ENCODE measurements at regions not wholly inside any gene's neighbourhood (a gene's known extent, or its start where the extent isn't known, plus 50 kb on each side); places are given as distances from the start of the nearest gene placed in this dataset.

DNA sequence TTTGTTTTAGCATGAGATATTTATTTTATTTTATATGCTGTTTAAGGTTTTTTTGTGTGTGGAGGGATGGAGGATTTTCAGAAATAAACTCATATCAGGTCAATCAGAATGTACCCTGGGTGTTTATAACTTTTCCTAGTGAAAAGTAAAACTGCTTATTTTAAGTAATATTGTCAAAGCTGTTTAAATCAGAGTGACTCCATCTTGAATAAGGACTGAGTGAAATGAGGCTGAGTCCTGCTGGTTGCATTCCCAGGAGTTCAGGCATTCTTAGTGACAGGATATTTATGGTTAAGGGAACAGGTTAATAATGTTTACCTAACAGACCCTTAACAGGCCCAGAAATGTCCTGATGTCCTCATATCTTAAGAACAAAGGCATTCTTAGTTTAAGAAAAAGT lies 1160.9 kb upstream of the PCDH7 start:
- no peaks in the 10 kb centered on the region for H3F3A ChIP-seq (ENCODE audit: insufficient read depth, low read length)
- no peak overlapping the region for H3K4me2 ChIP-seq (ENCODE audit: low read length)
- H2AFZ ChIP-seq (ENCODE audit: low read length), result no peak overlapping the region
- H3K79me2 ChIP-seq (ENCODE audit: insufficient read depth, low read length), result no peaks in the 10 kb centered on the region
- H3K9me2 ChIP-seq (ENCODE audit: low read depth, low read length), result no peaks in the 10 kb centered on the region
- no peaks in the 10 kb centered on the region for H3K4me1 ChIP-seq (ENCODE audit: insufficient read depth, low read length, severe bottlenecking)
- no peaks in the 10 kb centered on the region for H4K20me1 ChIP-seq (ENCODE audit: insufficient read depth, low read length)
- no peaks in the 10 kb centered on the region for H3K9me3 ChIP-seq (ENCODE audit: low read length)
- H3K36me3 ChIP-seq (ENCODE audit: insufficient read depth, low read length), result no peaks in the 10 kb centered on the region
- H3K9ac ChIP-seq (ENCODE audit: low read length), result no peak overlapping the region
- TF ChIP-seq, protein P1, sequence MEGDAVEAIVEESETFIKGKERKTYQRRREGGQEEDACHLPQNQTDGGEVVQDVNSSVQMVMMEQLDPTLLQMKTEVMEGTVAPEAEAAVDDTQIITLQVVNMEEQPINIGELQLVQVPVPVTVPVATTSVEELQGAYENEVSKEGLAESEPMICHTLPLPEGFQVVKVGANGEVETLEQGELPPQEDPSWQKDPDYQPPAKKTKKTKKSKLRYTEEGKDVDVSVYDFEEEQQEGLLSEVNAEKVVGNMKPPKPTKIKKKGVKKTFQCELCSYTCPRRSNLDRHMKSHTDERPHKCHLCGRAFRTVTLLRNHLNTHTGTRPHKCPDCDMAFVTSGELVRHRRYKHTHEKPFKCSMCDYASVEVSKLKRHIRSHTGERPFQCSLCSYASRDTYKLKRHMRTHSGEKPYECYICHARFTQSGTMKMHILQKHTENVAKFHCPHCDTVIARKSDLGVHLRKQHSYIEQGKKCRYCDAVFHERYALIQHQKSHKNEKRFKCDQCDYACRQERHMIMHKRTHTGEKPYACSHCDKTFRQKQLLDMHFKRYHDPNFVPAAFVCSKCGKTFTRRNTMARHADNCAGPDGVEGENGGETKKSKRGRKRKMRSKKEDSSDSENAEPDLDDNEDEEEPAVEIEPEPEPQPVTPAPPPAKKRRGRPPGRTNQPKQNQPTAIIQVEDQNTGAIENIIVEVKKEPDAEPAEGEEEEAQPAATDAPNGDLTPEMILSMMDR (IDR thresholded peaks at IDR 0.05; ENCODE audit: low read length), result no peak
- TF ChIP-seq EZH2 (IDR thresholded peaks at IDR 0.05; ENCODE audit: borderline replicate concordance, low read length), result no peak
- no peak overlapping the region for H3K4me3 ChIP-seq (ENCODE audit: low read depth, low read length, poor library complexity, severe bottlenecking)
- H3K27ac ChIP-seq (ENCODE audit: low read depth, low read length, poor library complexity, severe bottlenecking), result no peak overlapping the region
- H3K27me3 ChIP-seq (ENCODE audit: insufficient read depth, low read length), result no peaks in the 10 kb centered on the region

DNA sequence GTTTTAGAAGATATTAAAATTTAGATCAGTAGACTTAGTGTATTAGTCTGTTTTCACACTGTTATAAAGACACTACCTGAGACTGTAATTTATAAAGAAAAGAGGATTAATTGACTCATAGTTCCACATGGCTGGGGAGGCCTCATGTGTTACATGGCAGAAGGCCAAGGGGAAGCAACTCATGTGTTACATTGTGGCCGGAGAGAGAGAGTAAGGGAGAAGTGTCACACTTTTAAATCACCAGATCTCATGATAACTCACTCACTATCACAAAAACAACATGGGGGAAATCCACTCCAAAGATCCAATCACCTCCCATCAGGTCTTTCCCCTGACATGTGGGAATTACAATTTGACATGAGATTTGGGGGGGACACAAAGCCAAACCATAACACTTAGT lies 1159.7 kb upstream of the PCDH7 start:
- Histone ChIP-seq H3K9me2 (ENCODE audit: low read depth, low read length) (no peaks in the 10 kb centered on the region), H3K9ac (ENCODE audit: low read length) (no peak overlapping the region), H3K27ac (ENCODE audit: low read depth, low read length, poor library complexity, severe bottlenecking) (no peak overlapping the region), H2AFZ (ENCODE audit: low read length) (no peak overlapping the region), H3K9me3 (ENCODE audit: low read length) (no peaks in the 10 kb centered on the region), H3F3A (ENCODE audit: insufficient read depth, low read length) (no peaks in the 10 kb centered on the region), H3K4me2 (ENCODE audit: low read length) (no peak overlapping the region), H3K4me1 (ENCODE audit: insufficient read depth, low read length, severe bottlenecking) (no peaks in the 10 kb centered on the region), H4K20me1 (ENCODE audit: insufficient read depth, low read length) (no peaks in the 10 kb centered on the region), H3K36me3 (ENCODE audit: insufficient read depth, low read length) (no peaks in the 10 kb centered on the region), H3K27me3 (ENCODE audit: insufficient read depth, low read length) (no peaks in the 10 kb centered on the region), H3K4me3 (ENCODE audit: low read depth, low read length, poor library complexity, severe bottlenecking) (no peak overlapping the region), H3K79me2 (ENCODE audit: insufficient read depth, low read length) (no peaks in the 10 kb centered on the region)
- TF ChIP-seq, protein P1 (IDR thresholded peaks at IDR 0.05; ENCODE audit: low read length), result no peak
- TF ChIP-seq EZH2 (IDR thresholded peaks at IDR 0.05; ENCODE audit: borderline replicate concordance, low read length), result no peak

DNA sequence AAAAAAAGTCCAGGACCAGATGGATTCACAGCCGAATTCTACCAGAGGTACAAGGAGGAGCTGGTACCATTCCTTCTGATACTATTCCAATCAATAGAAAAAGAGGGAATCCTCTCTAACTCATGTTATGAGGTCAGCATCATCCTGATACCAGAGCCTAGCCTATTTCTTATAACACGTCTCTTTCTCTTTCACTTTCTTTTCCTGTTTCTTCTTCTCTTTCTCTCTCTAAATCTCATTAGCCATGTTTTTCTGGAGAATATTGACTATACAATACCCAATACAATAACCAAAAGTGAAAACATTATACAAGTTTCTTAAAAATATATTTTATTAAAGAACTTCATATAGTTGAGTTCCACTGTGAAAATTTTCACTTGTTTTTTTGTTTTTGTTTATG lies 1154.9 kb upstream of the PCDH7 start:
- H3K9me2 ChIP-seq (ENCODE audit: low read depth, low read length), result no peaks in the 10 kb centered on the region
- H3K36me3 ChIP-seq (ENCODE audit: insufficient read depth, low read length), result no peaks in the 10 kb centered on the region
- H3K4me2 ChIP-seq (ENCODE audit: low read length), result no peak overlapping the region
- H3K4me1 ChIP-seq (ENCODE audit: insufficient read depth, low read length, severe bottlenecking), result no peaks in the 10 kb centered on the region
- H3K79me2 ChIP-seq (ENCODE audit: insufficient read depth, low read length), result no peaks in the 10 kb centered on the region
- H3F3A ChIP-seq (ENCODE audit: insufficient read depth, low read length), result no peaks in the 10 kb centered on the region
- H2AFZ ChIP-seq (ENCODE audit: low read length), result no peak overlapping the region
- no peak overlapping the region for H3K27ac ChIP-seq (ENCODE audit: low read depth, low read length, poor library complexity, severe bottlenecking)
- H3K9ac ChIP-seq (ENCODE audit: low read length), result no peak overlapping the region
- TF ChIP-seq, protein P1 (IDR thresholded peaks at IDR 0.05; ENCODE audit: low read length), result no peak
- TF ChIP-seq EZH2 (IDR thresholded peaks at IDR 0.05; ENCODE audit: borderline replicate concordance, low read length), result no peak
- no peaks in the 10 kb centered on the region for H3K9me3 ChIP-seq (ENCODE audit: low read length)
- H3K27me3 ChIP-seq (ENCODE audit: insufficient read depth, low read length), result no peaks in the 10 kb centered on the region
- no peaks in the 10 kb centered on the region for H4K20me1 ChIP-seq (ENCODE audit: insufficient read depth, low read length)
- H3K4me3 ChIP-seq (ENCODE audit: low read depth, low read length, poor library complexity, severe bottlenecking), result no peak overlapping the region
